HCT116 (cell line): ENCODE measurements at regions not wholly inside any gene's neighbourhood (a gene's known extent, or its start where the extent isn't known, plus 50 kb on each side); places are given as distances from the start of the nearest gene placed in this dataset.

ENCODE experiments used
- ATAC-seq: fragments of 200-7000 bp; cut with Tn5 transposase; 2 replicates; pipeline ENCODE4 v1.9.1; 2020; ENCODE audit warnings: mild to moderate bottlenecking, moderate library complexity
- BruUV-seq: library from RNA; stranded (reverse); fragments of 400-500 nt; replicated peaks from 2 replicates; lab custom pipeline; 2021; lab: Mats Ljungman, UMichigan
- CTCF ChIA-PET: fragments of 300-600 bp; sonication (Branson Sonifier 250); formaldehyde crosslinking; loops from one replicate; lab custom pipeline; 2021; ENCODE audit warnings: antibody characterized with exemption; lab: Charles Lee
- POLR2A ChIA-PET: fragments of 300-600, 350-600 bp; sonication (Branson Sonifier 250); formaldehyde crosslinking; loops from one replicate; lab custom pipeline; 2021; ENCODE audit warnings: antibody characterized with exemption; lab: Charles Lee
- RAD21 ChIA-PET, 2 experiments: fragments of 300-600 bp; sonication (Branson Sonifier 250); formaldehyde crosslinking; loops; one replicate each; lab custom pipeline; 2023; ENCODE audit warnings: low total read pairs in 2 of 2; ENCODE audit not compliant: uncharacterized antibody in 2 of 2, unreplicated experiment in 2 of 2, low non-redundant PET in 1 of 2; lab: Charles Lee
- DNase-seq: peaks from one replicate; pipeline ENCODE4 v3.0.0-alpha.2; 2010; ENCODE audit warnings: low read depth, low spot score
- H2AFZ ChIP-seq: fragments of 200-600 bp; shearing (Covaris generic), sonication (generic); 2 replicates; pipeline ENCODE4 v1.6.1; 2017; ENCODE audit warnings: low read depth, mixed run types, mixed read lengths, antibody characterized with exemption, low read length; ENCODE audit not compliant: poor library complexity, severe bottlenecking
- H3K27ac ChIP-seq: 2 replicates; pipeline ENCODE4 v1.5.1; 2012; ENCODE audit warnings: low read depth, low read length
- H3K27me3 ChIP-seq: fragments of 200-600 bp; sonication (generic); 2 replicates; pipeline ENCODE4 v1.6.1; 2016; ENCODE audit warnings: mixed run types, low read length, mixed read lengths; ENCODE audit not compliant: insufficient read depth
- H3K36me3 ChIP-seq, 2 experiments: fragments of 200-500 bp in 1 of 2; fragments of 200-600 bp in 1 of 2; sonication (Bioruptor generic) in 1 of 2; sonication (generic) in 1 of 2; 2 replicates each; pipeline versions ENCODE4 v1.5.1 to v1.6.1; 2014 to 2016; ENCODE audit warnings: low read length in 2 of 2, inconsistent platforms in 1 of 2, mixed read lengths in 1 of 2, mixed run types in 1 of 2; ENCODE audit not compliant: insufficient read depth in 2 of 2, control insufficient read depth in 1 of 2
- H3K4me1 ChIP-seq, 2 experiments: fragments of 200-600 bp in 1 of 2; sonication (generic) in 1 of 2; 2 replicates each; pipeline versions ENCODE4 v1.5.1 to v1.6.1; 2012 to 2017; ENCODE audit warnings: low read length in 2 of 2, inconsistent platforms in 1 of 2, mild to moderate bottlenecking in 1 of 2, mixed read lengths in 1 of 2, mixed run types in 1 of 2, moderate library complexity in 1 of 2; ENCODE audit not compliant: insufficient read depth in 2 of 2, control insufficient read depth in 1 of 2
- H3K4me2 ChIP-seq: fragments of 200-600 bp; sonication (generic); 2 replicates; pipeline ENCODE4 v1.6.1; 2017; ENCODE audit warnings: mixed run types, low read length, mixed read lengths
- H3K4me3 ChIP-seq, 2 experiments: fragments of 200-600 bp in 1 of 2; sonication (generic) in 1 of 2; replicated peaks in 1 of 2; 2 replicates each; pipeline ENCODE4 v1.5.1; 2011 to 2016; ENCODE audit warnings: low read length in 2 of 2, control low read depth in 1 of 2, low read depth in 1 of 2, mild to moderate bottlenecking in 1 of 2, mixed read lengths in 1 of 2, mixed run types in 1 of 2
- H3K79me2 ChIP-seq: fragments of 200-600 bp; sonication (generic); 2 replicates; pipeline ENCODE4 v1.6.1; 2017; ENCODE audit warnings: mild to moderate bottlenecking, mixed run types, low read length, moderate library complexity, mixed read lengths; ENCODE audit not compliant: insufficient read depth
- H3K9ac ChIP-seq: fragments of 200-600 bp; sonication (generic); 2 replicates; pipeline ENCODE4 v1.6.1; 2016; ENCODE audit warnings: low read length, mixed read lengths
- H3K9me2 ChIP-seq: fragments of 200-600 bp; sonication (generic), shearing (Covaris generic); 2 replicates; pipeline ENCODE4 v1.6.1; 2017; ENCODE audit warnings: mixed run types, mild to moderate bottlenecking, moderate library complexity; ENCODE audit not compliant: insufficient read depth
- H3K9me3 ChIP-seq, 2 experiments: fragments of 200-500 bp in 1 of 2; fragments of 200-600 bp in 1 of 2; sonication (Bioruptor generic) in 1 of 2; sonication (generic) in 1 of 2; 2 replicates each; pipeline ENCODE4 v1.6.1; 2014 to 2017; ENCODE audit warnings: low read length in 2 of 2, mixed read lengths in 2 of 2, inconsistent platforms in 1 of 2, low read depth in 1 of 2, mild to moderate bottlenecking in 1 of 2, mixed run types in 1 of 2, moderate library complexity in 1 of 2; ENCODE audit not compliant: control insufficient read depth in 1 of 2, insufficient read depth in 1 of 2
- H4K20me1 ChIP-seq: fragments of 200-600 bp; sonication (generic), shearing (Covaris generic); 2 replicates; pipeline ENCODE4 v1.6.1; 2017; ENCODE audit warnings: mixed run types, mild to moderate bottlenecking, moderate library complexity; ENCODE audit not compliant: insufficient read depth
- CBX3 ChIP-seq: IDR thresholded peaks from 2 replicates; pipeline ENCODE4 v1.6.1; 2012; ENCODE audit warnings: low read depth
- EZH2 ChIP-seq: fragments of 200-600 bp; sonication (generic); IDR thresholded peaks from 2 replicates; pipeline ENCODE4 v1.6.1; 2017; ENCODE audit warnings: antibody characterized with exemption, mixed run types
- EZH2phosphoT487 ChIP-seq: fragments of 200-600 bp; IDR thresholded peaks from 2 replicates; pipeline ENCODE4 v1.6.1; 2018; ENCODE audit warnings: antibody characterized with exemption, borderline replicate concordance
- FOSL1 ChIP-seq: IDR thresholded peaks from 2 replicates; pipeline ENCODE4 v1.6.1; 2012; ENCODE audit warnings: low read depth
- SIN3A ChIP-seq: IDR thresholded peaks from 2 replicates; pipeline ENCODE4 v1.6.1; 2012; ENCODE audit warnings: low read depth
- YY1 ChIP-seq: IDR thresholded peaks from 2 replicates; pipeline ENCODE4 v1.6.1; 2011; ENCODE audit warnings: low read length, low read depth, moderate library complexity, mild to moderate bottlenecking; ENCODE audit not compliant: insufficient replicate concordance; ENCODE audit errors: extremely low read depth
- ZNF274 ChIP-seq: fragments of 200-500 bp; sonication (Bioruptor generic); IDR thresholded peaks from 2 replicates; pipeline ENCODE4 v1.6.1; 2014; ENCODE audit warnings: mild to moderate bottlenecking, low read depth, low read length, inconsistent platforms
- intact Hi-C: fragments of 100-400 bp; cut with micrococcal nuclease; formaldehyde crosslinking; loops from 2 replicates; pipeline ENCODE4 v1.10.0; 2022
- TF ChIP-seq, protein P1 (sequence below), 3 experiments: fragments of 200-600 bp in 1 of 3; sonication (generic) in 1 of 3; IDR thresholded peaks in 2 of 3; conservative IDR thresholded peaks in 1 of 3; 2 replicates each; pipeline ENCODE4 v1.5.1; 2012 to 2017; ENCODE audit warnings: low read depth in 2 of 3, low read length in 2 of 3, antibody characterized with exemption in 1 of 3, borderline replicate concordance in 1 of 3, control low read depth in 1 of 3, mild to moderate bottlenecking in 1 of 3, mixed read lengths in 1 of 3, mixed run types in 1 of 3, moderate library complexity in 1 of 3; ENCODE audit not compliant: insufficient read depth in 1 of 3

DNA sequence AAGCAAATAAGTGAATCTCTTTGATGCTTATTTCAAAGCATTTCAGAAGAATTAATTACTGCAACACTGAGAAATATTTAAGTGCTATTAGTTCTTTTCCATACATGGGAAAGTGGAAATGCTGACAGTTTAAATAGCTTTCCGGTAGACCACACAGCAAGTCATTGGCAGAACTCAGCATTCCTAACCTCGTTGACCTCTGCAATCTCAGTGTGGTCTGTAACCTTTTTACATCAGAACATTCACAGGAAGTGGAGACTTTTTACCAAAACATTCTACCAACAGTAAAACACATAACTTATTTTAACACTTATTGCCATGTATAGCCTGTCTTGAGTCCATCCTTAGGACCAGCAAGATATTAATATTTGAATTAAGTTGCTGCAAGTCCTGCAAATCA is 249.5 kb upstream of the DCN start (continued):
- no peak for TF ChIP-seq CBX3
- TF ChIP-seq EZH2 = no peak
- TF ChIP-seq SIN3A = no peak
- TF ChIP-seq ZNF274 = no peak
- no peak for TF ChIP-seq YY1
- no peak for TF ChIP-seq FOSL1
- TF ChIP-seq, protein P1, sequence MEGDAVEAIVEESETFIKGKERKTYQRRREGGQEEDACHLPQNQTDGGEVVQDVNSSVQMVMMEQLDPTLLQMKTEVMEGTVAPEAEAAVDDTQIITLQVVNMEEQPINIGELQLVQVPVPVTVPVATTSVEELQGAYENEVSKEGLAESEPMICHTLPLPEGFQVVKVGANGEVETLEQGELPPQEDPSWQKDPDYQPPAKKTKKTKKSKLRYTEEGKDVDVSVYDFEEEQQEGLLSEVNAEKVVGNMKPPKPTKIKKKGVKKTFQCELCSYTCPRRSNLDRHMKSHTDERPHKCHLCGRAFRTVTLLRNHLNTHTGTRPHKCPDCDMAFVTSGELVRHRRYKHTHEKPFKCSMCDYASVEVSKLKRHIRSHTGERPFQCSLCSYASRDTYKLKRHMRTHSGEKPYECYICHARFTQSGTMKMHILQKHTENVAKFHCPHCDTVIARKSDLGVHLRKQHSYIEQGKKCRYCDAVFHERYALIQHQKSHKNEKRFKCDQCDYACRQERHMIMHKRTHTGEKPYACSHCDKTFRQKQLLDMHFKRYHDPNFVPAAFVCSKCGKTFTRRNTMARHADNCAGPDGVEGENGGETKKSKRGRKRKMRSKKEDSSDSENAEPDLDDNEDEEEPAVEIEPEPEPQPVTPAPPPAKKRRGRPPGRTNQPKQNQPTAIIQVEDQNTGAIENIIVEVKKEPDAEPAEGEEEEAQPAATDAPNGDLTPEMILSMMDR (IDR thresholded peaks at IDR 0.05 in 2 of 3, conservative IDR thresholded peaks at IDR 0.05 in 1 of 3; ENCODE audit: borderline replicate concordance in 1 of 3, insufficient read depth in 1 of 3, low read depth in 2 of 3, low read length in 2 of 3) = no peak

DNA sequence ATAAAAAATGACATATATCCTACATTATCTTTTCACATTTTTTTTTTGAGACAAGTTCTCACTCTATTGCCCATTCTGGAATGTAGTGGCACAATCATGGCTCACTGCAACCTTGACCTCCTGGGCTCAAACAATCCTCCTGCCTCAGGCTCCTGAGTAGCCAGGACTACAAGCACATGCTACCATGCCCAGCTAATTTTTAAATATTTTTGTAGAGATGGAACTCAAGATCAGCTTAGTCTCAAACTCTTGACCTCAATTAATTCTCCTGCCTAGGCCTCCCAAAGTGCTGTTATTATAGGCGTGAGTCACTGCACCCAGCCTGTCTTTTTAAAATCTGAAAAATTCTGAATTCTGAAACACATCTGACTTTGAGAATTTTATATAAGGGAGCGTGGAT is 241.9 kb upstream of the DCN start:
- Histone ChIP-seq H3K27me3 (no peaks in the 10 kb centered on the region), H3K9me3 (no peaks in the 10 kb centered on the region), H2AFZ (no peak overlapping the region), H3K4me2 (no peak overlapping the region), H3K4me3 (no peak overlapping the region), H3K36me3 (no peaks in the 10 kb centered on the region), H3K9ac (no peak overlapping the region), H3K79me2 (no peaks in the 10 kb centered on the region), H4K20me1 (no peaks in the 10 kb centered on the region), H3K9me2 (no peaks in the 10 kb centered on the region), H3K27ac (no peak overlapping the region), H3K4me1 (no peaks in the 10 kb centered on the region)
- BruUV-seq = no TSS peak
- ATAC-seq = no peak
- DNase-seq = no peak
- ChIA-PET CTCF (no interaction called here), POLR2A (no interaction called here), RAD21 (no interaction called here)
- intact Hi-C loops = no loop called here
- no peak for TF ChIP-seq EZH2phosphoT487
